OCI-LY1 (cell line): ENCODE measurements at regions not wholly inside any gene's neighbourhood (a gene's known extent, or its start where the extent isn't known, plus 50 kb on each side); places are given as distances from the start of the nearest gene placed in this dataset.

Source experiments
- CTCF ChIP-seq: fragments of 200-600 bp; sonication (generic), shearing (Covaris generic); IDR thresholded peaks from 2 replicates; pipeline ENCODE4 v1.5.1; 2017; ENCODE audit warnings: mild to moderate bottlenecking, antibody characterized with exemption, low read length, moderate library complexity, mixed read lengths
- EZH2 ChIP-seq: fragments of 200-600 bp; sonication (generic), shearing (Covaris generic); IDR thresholded peaks from 2 replicates; pipeline ENCODE4 v1.8.0; 2017; ENCODE audit warnings: borderline replicate concordance, mixed run types, mild to moderate bottlenecking, antibody characterized with exemption, low read length, moderate library complexity, mixed read lengths

GRCh38 chr3:115380883-115381572, 233.9 kb upstream of the ZBTB20 start:
- TF ChIP-seq EZH2: no peak
- TF ChIP-seq CTCF: 0 out of 2 replicates have a peak, but pooled peaks have one; percentile 14
